Heart left ventricle (tissue), 13 donors: ENCODE measurements at regions not wholly inside any gene's neighbourhood (a gene's known extent, or its start where the extent isn't known, plus 50 kb on each side); places are given as distances from the start of the nearest gene placed in this dataset.

Source experiments
- POLR2A ChIP-seq, 2 donors: fragments of 450-650 bp; IDR thresholded peaks; one replicate each; pipeline ENCODE4 v1.6.1; 2017; ENCODE audit warnings: antibody characterized with exemption in 2 of 2, mild to moderate bottlenecking in 2 of 2, moderate library complexity in 2 of 2
- TF ChIP-seq, protein P1 (sequence below), 12 donors: fragments of 200-600 bp; sonication (generic) in 4 of 12; IDR thresholded peaks; one replicate each; pipeline versions ENCODE4 v1.5.0 to v1.8.0; 2018 to 2022; ENCODE audit warnings: antibody characterized with exemption in 12 of 12, mild to moderate bottlenecking in 5 of 12
- donor health status: ischemic (EF 13 %, LVEDD 7.1; RV severe dilation, severe dysfunction).
- donor health status: DM: no; HTN: yes; CAD: no.
- donor health status: DM: no; HTN: no; CAD: no.
- donor health status: ischemic (EF 25% LVEDD 6.9; RV normal size, moderate dysfunction).
- donor health status: ischemic (EF 25% LVEDD 5.7; RV mildly dilated, moderate dysfunction).
- donor health status: ischemic (EF 35%, LVEDD 5.7; RV mildly dilated, moderate dysfunction).
- donor health status: nonischemic (EF 11% LVEDD 7.7; RV severe dilation, severe dysfunction).
- donor health status: DM: yes; HTN: yes; CAD: no.
- donor health status: PGD.
- donor health status: ischemic (EF 29% LVEDD 5.4; RV normal size, mild dysfunction).
- donor health status: nonischemic (EF 23%, LVEDD 6.1; RV moderate dilation, normal function).

DNA sequence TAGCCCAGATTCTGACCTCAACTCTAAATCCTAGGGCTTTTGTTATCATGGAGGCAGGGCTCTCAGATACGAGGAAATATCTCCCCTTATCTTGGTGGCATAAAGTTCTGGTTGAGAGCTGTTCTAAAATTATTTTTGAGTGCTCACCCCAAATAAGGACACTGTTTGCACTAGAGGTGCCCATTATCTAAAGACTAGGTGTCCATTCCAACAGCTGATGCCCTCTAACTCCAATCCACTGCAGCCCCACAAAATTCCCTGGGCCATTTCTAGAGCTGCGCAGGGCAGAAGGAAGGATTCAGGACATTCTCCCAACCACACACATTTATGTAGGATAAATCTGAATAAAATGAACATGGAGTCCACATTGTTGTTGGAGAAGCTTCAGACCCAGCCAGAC is 301.9 kb downstream of the FGFR2 start:
- TF ChIP-seq, protein P1, sequence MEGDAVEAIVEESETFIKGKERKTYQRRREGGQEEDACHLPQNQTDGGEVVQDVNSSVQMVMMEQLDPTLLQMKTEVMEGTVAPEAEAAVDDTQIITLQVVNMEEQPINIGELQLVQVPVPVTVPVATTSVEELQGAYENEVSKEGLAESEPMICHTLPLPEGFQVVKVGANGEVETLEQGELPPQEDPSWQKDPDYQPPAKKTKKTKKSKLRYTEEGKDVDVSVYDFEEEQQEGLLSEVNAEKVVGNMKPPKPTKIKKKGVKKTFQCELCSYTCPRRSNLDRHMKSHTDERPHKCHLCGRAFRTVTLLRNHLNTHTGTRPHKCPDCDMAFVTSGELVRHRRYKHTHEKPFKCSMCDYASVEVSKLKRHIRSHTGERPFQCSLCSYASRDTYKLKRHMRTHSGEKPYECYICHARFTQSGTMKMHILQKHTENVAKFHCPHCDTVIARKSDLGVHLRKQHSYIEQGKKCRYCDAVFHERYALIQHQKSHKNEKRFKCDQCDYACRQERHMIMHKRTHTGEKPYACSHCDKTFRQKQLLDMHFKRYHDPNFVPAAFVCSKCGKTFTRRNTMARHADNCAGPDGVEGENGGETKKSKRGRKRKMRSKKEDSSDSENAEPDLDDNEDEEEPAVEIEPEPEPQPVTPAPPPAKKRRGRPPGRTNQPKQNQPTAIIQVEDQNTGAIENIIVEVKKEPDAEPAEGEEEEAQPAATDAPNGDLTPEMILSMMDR (IDR thresholded peaks at IDR 0.05) = no peak
- no peak for TF ChIP-seq POLR2A (IDR thresholded peaks at IDR 0.05)
